Thyroid gland (tissue), 4 donors: ENCODE measurements at regions not wholly inside any gene's neighbourhood (a gene's known extent, or its start where the extent isn't known, plus 50 kb on each side); places are given as distances from the start of the nearest gene placed in this dataset.

Experiments
- POLR2A ChIP-seq, 2 donors: fragments of 450-650 bp; IDR thresholded peaks; one replicate each; pipeline ENCODE4 v1.6.1; 2017; ENCODE audit warnings: antibody characterized with exemption in 2 of 2, mild to moderate bottlenecking in 2 of 2, moderate library complexity in 1 of 2
- TF ChIP-seq, protein P1 (sequence below), 6 experiments: fragments of 200-600 bp in 3 of 6; fragments of 450-650 bp in 3 of 6; sonication (generic) in 3 of 6; IDR thresholded peaks; one replicate each; pipeline ENCODE4 v1.5.1; 2016 to 2019; ENCODE audit warnings: antibody characterized with exemption in 6 of 6, mild to moderate bottlenecking in 2 of 6, inconsistent platforms in 1 of 6, moderate library complexity in 1 of 6

DNA sequence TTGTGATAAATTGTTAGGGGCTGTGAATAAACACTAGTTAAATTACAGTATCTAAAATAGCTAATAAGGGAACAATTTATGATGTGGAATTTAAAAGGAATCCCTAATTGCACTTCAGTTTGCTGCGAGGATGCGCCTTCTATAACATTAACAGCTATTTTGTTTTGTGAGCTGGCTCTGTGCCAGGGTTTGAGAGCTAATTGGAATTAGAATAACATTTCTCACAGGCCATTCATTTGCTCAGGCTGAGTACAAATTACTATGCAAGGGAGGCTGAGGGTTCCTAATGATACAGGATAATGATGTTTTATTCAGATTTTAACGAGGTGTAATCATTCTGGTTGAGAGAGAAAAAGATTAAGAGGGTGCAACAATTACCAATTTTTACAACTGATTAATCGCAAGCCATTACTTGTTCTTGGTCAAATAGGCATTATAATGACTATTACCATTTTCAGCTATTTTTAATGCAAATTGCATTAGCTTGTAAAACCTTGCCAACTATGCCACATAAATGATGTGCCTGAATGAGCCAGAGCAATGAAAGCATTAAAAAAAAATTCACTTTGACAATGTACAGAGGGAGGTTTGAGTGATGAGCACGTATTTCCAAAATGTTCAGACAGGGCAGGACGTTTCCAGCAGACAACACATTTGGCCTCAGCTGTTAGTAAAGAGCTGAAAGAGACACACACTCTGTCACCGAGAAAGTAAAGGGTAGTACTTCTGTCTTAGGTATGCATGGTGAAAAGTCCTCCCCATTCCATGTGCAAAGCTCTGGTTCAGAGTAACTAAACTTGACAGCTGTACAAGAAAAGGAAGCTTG is 576.5 kb downstream of the TLE1 start:
- TF ChIP-seq POLR2A (IDR thresholded peaks at IDR 0.05) = no peak
- TF ChIP-seq, protein P1, sequence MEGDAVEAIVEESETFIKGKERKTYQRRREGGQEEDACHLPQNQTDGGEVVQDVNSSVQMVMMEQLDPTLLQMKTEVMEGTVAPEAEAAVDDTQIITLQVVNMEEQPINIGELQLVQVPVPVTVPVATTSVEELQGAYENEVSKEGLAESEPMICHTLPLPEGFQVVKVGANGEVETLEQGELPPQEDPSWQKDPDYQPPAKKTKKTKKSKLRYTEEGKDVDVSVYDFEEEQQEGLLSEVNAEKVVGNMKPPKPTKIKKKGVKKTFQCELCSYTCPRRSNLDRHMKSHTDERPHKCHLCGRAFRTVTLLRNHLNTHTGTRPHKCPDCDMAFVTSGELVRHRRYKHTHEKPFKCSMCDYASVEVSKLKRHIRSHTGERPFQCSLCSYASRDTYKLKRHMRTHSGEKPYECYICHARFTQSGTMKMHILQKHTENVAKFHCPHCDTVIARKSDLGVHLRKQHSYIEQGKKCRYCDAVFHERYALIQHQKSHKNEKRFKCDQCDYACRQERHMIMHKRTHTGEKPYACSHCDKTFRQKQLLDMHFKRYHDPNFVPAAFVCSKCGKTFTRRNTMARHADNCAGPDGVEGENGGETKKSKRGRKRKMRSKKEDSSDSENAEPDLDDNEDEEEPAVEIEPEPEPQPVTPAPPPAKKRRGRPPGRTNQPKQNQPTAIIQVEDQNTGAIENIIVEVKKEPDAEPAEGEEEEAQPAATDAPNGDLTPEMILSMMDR (IDR thresholded peaks at IDR 0.05) = no peak
